DOHH2 (cell line): ENCODE measurements at regions not wholly inside any gene's neighbourhood (a gene's known extent, or its start where the extent isn't known, plus 50 kb on each side); places are given as distances from the start of the nearest gene placed in this dataset.
A peak's percentile ranks its signal among the peaks of the same experiment; 100 is the strongest.

Source experiments
- H3F3A ChIP-seq: fragments of 200-600 bp; sonication (generic), shearing (Covaris generic); 2 replicates; pipeline ENCODE4 v1.6.0; 2016; ENCODE audit warnings: antibody characterized with exemption, mild to moderate bottlenecking; ENCODE audit not compliant: control insufficient read depth, insufficient read depth
- H3K27ac ChIP-seq: fragments of 200-600 bp; sonication (generic); 2 replicates; pipeline ENCODE4 v1.5.1; 2014; ENCODE audit warnings: low read depth, mild to moderate bottlenecking, low read length, moderate library complexity
- H3K27me3 ChIP-seq: fragments of 200-600 bp; sonication (generic); 2 replicates; pipeline ENCODE4 v1.6.1; 2014; ENCODE audit warnings: mild to moderate bottlenecking, low read length, mixed read lengths; ENCODE audit not compliant: control insufficient read depth
- H3K36me3 ChIP-seq: fragments of 200-600 bp; sonication (generic); 2 replicates; pipeline ENCODE4 v1.6.1; 2014; ENCODE audit warnings: mild to moderate bottlenecking, low read length, moderate library complexity, mixed read lengths; ENCODE audit not compliant: control insufficient read depth
- H3K4me1 ChIP-seq: fragments of 200-600 bp; sonication (generic); 2 replicates; pipeline ENCODE4 v1.6.1; 2014; ENCODE audit warnings: mild to moderate bottlenecking, low read length, mixed read lengths; ENCODE audit not compliant: control insufficient read depth
- H3K4me2 ChIP-seq: fragments of 200-600 bp; sonication (generic); 2 replicates; pipeline ENCODE4 v1.6.0; 2014; ENCODE audit warnings: mild to moderate bottlenecking, low read length, moderate library complexity
- H3K4me3 ChIP-seq: fragments of 200-600 bp; sonication (generic); 2 replicates; pipeline ENCODE4 v1.5.1; 2014; ENCODE audit warnings: mild to moderate bottlenecking, low read length, mixed read lengths
- H3K79me2 ChIP-seq: fragments of 200-600 bp; sonication (generic); 2 replicates; pipeline ENCODE4 v1.6.1; 2014; ENCODE audit warnings: mild to moderate bottlenecking, low read length, mixed read lengths; ENCODE audit not compliant: control insufficient read depth
- H3K9me2 ChIP-seq: fragments of 200-600 bp; sonication (generic); replicated peaks from 2 replicates; pipeline ENCODE4 v1.6.1; 2014; ENCODE audit warnings: mild to moderate bottlenecking, low read length, mixed read lengths; ENCODE audit not compliant: control insufficient read depth
- H3K9me3 ChIP-seq: fragments of 200-600 bp; sonication (generic); 2 replicates; pipeline ENCODE4 v1.6.1; 2014; ENCODE audit warnings: antibody characterized with exemption, low read length, mixed read lengths; ENCODE audit not compliant: control insufficient read depth, insufficient read depth
- H4K20me1 ChIP-seq: fragments of 200-600 bp; sonication (generic); 2 replicates; pipeline ENCODE4 v1.6.0; 2014; ENCODE audit warnings: low read depth, mild to moderate bottlenecking, antibody characterized with exemption, low read length, moderate library complexity; ENCODE audit not compliant: control insufficient read depth, insufficient read depth
- EZH2phosphoT487 ChIP-seq: fragments of 200-600 bp; sonication (generic); IDR thresholded peaks from 2 replicates; pipeline ENCODE4 v1.6.1; 2017; ENCODE audit warnings: borderline replicate concordance, mild to moderate bottlenecking, antibody characterized with exemption, low read length, moderate library complexity, mixed read lengths
- TF ChIP-seq, protein P1 (sequence below): fragments of 200-600 bp; sonication (generic); IDR thresholded peaks from one replicate; pipeline ENCODE4 v1.5.1; 2014; ENCODE audit warnings: antibody characterized with exemption, mild to moderate bottlenecking, low read depth, low read length; ENCODE audit not compliant: poor library complexity, severe bottlenecking

DNA sequence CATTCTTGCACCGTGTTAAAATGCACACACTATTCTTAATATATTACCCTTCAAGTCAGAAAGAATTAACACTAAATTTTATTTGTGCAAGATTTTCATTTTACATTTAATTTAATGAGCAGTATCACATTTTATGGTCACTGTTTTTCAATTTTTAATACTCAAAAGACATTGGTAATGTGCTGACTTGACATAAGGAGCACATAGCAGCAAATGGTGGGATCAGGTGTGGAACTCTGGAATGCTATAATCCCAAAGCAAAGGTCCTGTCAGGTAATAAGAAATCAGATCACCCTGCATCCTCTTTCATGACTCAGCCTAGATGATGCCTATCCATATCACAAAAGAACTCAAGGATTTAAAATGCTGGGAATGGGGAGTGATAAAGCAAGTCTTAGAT is 55.6 kb upstream of the SPAG16 start:
- Histone ChIP-seq H3K9me3 (no peaks in the 10 kb centered on the region), H3K4me1 (peaks cover 98% of the 10 kb centered on the region), H3K27ac (peak overlapping the region; percentile 96), H3K27me3 (no peaks in the 10 kb centered on the region), H4K20me1 (no peaks in the 10 kb centered on the region), H3K79me2 (no peaks in the 10 kb centered on the region), H3K36me3 (peaks cover 12% of the 10 kb centered on the region; the same call in 1 of the 2 replicates), H3K4me3 (peak overlapping the region; percentile 10; the same call in 1 of the 2 replicates), H3K9me2 (no peaks in the 10 kb centered on the region), H3K4me2 (peak overlapping the region; percentile 73; the same call in 1 of the 2 replicates), H3F3A (peaks cover 39% of the 10 kb centered on the region)
- TF ChIP-seq, protein P1, sequence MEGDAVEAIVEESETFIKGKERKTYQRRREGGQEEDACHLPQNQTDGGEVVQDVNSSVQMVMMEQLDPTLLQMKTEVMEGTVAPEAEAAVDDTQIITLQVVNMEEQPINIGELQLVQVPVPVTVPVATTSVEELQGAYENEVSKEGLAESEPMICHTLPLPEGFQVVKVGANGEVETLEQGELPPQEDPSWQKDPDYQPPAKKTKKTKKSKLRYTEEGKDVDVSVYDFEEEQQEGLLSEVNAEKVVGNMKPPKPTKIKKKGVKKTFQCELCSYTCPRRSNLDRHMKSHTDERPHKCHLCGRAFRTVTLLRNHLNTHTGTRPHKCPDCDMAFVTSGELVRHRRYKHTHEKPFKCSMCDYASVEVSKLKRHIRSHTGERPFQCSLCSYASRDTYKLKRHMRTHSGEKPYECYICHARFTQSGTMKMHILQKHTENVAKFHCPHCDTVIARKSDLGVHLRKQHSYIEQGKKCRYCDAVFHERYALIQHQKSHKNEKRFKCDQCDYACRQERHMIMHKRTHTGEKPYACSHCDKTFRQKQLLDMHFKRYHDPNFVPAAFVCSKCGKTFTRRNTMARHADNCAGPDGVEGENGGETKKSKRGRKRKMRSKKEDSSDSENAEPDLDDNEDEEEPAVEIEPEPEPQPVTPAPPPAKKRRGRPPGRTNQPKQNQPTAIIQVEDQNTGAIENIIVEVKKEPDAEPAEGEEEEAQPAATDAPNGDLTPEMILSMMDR: no peak
- no peak for TF ChIP-seq EZH2phosphoT487

DNA sequence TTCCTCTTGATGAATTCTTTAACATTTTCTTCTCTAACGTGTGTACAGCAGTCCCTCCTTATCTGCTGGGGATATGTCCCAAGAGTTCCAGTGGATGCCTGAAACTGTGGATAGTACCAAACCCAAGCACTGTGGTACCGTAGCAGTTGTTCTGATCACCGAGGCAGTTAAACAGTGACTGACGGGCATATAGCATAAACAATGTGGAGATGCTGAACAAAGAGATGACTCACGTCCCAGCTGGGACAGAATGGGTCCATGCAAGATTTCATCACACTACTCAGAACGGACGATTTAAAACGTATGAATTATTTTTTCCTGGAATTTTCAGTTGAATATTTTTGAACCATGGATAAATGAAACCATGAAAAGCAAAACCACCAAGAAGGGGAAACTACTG is 54.5 kb upstream of the SPAG16 start:
- Histone ChIP-seq H3K4me2 (peak overlapping the region; percentile 73), H3K4me1 (peaks cover 98% of the 10 kb centered on the region), H4K20me1 (no peaks in the 10 kb centered on the region), H3K27ac (peak overlapping the region; percentile 96), H3K36me3 (peaks cover 12% of the 10 kb centered on the region; the same call in 1 of the 2 replicates), H3F3A (peaks cover 51% of the 10 kb centered on the region), H3K9me2 (no peaks in the 10 kb centered on the region), H3K27me3 (no peaks in the 10 kb centered on the region), H3K4me3 (peak overlapping the region; percentile 52), H3K79me2 (no peaks in the 10 kb centered on the region), H3K9me3 (no peaks in the 10 kb centered on the region)
- TF ChIP-seq, protein P1: no peak
- no peak for TF ChIP-seq EZH2phosphoT487

DNA sequence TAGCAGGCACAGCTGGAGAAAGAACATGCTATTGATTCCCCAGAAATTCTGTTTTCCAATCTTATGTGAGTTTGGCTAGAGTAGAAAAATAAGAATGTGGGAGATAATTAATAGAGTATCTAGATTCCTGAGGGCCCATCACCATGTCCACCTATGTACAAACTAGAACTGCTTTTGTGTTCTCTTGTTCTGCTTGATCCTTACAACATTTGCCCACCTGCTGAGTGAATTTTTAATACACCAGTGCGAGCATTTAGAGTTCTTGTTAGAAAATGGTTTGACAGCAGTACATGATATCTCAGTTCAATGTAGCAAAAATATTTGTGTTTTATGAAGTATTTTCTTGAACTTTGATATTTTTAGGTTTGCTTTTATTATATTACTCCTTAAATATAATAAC is 52.3 kb upstream of the SPAG16 start:
- no peak for TF ChIP-seq EZH2phosphoT487
- TF ChIP-seq, protein P1: no peak
- no peaks in the 10 kb centered on the region for H3K9me3 ChIP-seq
- H3K4me1 ChIP-seq: peaks cover 98% of the 10 kb centered on the region
- H4K20me1 ChIP-seq: no peaks in the 10 kb centered on the region
- no peaks in the 10 kb centered on the region for H3K27me3 ChIP-seq
- H3K9me2 ChIP-seq: no peaks in the 10 kb centered on the region
- H3K79me2 ChIP-seq: no peaks in the 10 kb centered on the region
- peaks cover 48% of the 10 kb centered on the region for H3F3A ChIP-seq
- H3K27ac ChIP-seq: peak overlapping the region; percentile 96
- H3K4me2 ChIP-seq: peak overlapping the region; percentile 71
- H3K36me3 ChIP-seq: peaks cover 11% of the 10 kb centered on the region; the same call in 1 of the 2 replicates
- peak overlapping the region; percentile 56 for H3K4me3 ChIP-seq
